Activated CD4-positive, alpha-beta T cell treated with anti-CD3 and anti-CD28 coated beads, Interleukin-2, amount 10 ng/mL, durations not matched to agents 24 days and 14 days (primary cell): ENCODE measurements at regions not wholly inside any gene's neighbourhood (a gene's known extent, or its start where the extent isn't known, plus 50 kb on each side); places are given as distances from the start of the nearest gene placed in this dataset.

Experiments
- DNase-seq: peaks from one replicate; pipeline ENCODE4 v3.0.0; 2022
- H3K27ac Mint-ChIP-seq: one replicate; pipeline ENCODE4 v1.8.0; 2022; ENCODE audit warnings: mild to moderate bottlenecking, mixed read lengths
- H3K27me3 Mint-ChIP-seq: one replicate; pipeline ENCODE4 v1.8.0; 2022; ENCODE audit warnings: mixed read lengths
- H3K36me3 Mint-ChIP-seq: one replicate; pipeline ENCODE4 v1.8.0; 2022; ENCODE audit warnings: low read depth, mild to moderate bottlenecking, mixed read lengths
- H3K4me1 Mint-ChIP-seq: one replicate; pipeline ENCODE4 v1.8.0; 2021; ENCODE audit warnings: mixed read lengths
- H3K4me3 Mint-ChIP-seq: one replicate; pipeline ENCODE4 v1.8.0; 2022; ENCODE audit warnings: mild to moderate bottlenecking, moderate library complexity, mixed read lengths
- H3K9me3 Mint-ChIP-seq: one replicate; pipeline ENCODE4 v1.8.0; 2021; ENCODE audit warnings: mixed read lengths
- intact Hi-C: fragments of 100-400 bp; cut with micrococcal nuclease; formaldehyde crosslinking; loops from one replicate; pipeline ENCODE4 v1.15.1; 2023

DNA sequence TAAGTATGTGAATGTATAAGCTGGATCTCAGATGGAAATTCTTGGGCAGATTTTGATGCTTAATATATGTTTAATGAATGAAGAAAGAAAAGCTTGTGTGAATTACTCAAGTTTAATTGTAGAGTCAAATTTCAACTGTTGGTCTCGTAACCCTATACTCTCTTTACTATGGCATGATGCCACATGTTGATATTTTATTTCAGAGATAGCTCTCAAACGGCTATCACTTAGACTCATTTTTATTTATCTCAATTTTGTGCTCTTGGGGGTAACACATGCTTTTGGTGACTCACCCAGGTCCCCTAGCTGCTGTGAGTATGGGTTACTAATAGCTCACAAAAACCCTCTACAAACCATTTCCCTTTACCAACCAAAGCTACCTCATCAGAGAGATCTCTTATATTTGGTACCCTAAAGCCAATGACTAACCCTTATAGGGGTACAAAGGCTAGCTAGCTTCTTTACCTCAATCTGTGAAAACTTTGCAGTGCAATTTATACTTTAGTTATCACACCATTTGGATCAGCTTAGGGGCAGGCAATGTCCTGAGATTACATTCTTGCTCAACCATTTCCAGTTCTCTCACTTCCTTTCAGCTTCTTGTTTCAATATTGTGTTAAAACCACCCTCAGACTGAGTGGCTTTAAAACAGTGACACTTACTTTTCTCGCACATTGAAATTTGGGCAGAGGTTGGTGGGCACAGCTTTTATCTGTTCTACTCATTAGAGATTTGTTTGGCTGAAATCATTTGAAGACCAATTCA, 240.3 kb downstream of the CDH7 start:
- DNase-seq = no peak
- H3K4me1 Mint-ChIP-seq = no peaks in the 10 kb centered on the region
- H3K4me3 Mint-ChIP-seq = no peak overlapping the region
- no peaks in the 10 kb centered on the region for H3K36me3 Mint-ChIP-seq
- H3K27ac Mint-ChIP-seq = no peak overlapping the region
- peaks cover 3% of the 10 kb centered on the region for H3K9me3 Mint-ChIP-seq
- intact Hi-C loops = no loop called here
- H3K27me3 Mint-ChIP-seq = no peaks in the 10 kb centered on the region

DNA sequence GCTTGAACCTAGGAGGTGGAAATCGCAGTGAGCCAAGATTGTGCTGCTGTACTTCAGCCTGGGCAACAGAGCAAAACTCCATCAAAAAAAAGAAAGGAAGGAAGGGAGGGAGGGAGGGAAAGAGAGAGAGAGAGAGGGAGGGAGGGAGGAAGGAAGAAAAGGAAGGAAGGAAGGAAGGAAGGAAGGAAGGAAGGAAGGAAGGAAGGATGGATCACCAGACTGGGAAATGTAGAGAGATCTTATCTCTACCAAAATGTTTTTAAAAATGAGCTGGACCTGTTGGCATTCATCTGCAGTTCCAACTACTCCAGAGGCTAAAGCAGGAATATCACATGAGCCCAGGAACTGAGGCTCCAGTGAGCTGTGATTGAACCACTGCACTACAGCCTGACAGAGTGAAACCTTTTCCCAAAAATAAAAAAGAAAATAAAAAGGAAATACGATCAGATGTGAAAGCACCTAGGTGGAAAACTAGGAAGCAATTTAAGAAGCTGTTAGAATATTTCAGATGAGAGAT, 239.4 kb downstream of the CDH7 start:
- Mint-ChIP-seq H3K27me3 (no peaks in the 10 kb centered on the region), H3K27ac (no peak overlapping the region), H3K36me3 (no peaks in the 10 kb centered on the region), H3K4me1 (no peaks in the 10 kb centered on the region), H3K4me3 (no peak overlapping the region), H3K9me3 (peaks cover 3% of the 10 kb centered on the region)
- intact Hi-C loops = no loop called here
- no peak for DNase-seq

DNA sequence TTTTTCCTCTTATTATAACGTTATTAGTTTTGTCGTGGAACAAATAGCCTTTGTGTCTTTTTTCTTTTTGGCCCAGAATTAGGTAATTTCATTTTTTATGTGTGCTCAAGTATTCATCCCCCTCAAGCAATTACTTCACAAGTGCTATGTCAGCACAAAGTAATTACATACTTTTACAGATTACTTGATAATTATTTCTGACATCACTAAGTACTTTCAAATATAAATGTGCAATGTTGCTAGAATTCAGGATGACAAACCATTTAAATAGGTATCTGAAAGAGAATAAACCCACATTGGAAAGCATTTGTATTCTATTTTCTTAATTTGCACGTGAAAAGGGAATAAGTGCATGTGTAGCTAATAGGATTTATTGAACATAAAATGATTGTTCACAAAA, 238.2 kb downstream of the CDH7 start:
- no peak for DNase-seq
- intact Hi-C loops = no loop called here
- Mint-ChIP-seq H3K27ac (no peak overlapping the region), H3K27me3 (no peaks in the 10 kb centered on the region), H3K4me3 (no peak overlapping the region), H3K36me3 (no peaks in the 10 kb centered on the region), H3K9me3 (peaks cover 1% of the 10 kb centered on the region), H3K4me1 (no peaks in the 10 kb centered on the region)

DNA sequence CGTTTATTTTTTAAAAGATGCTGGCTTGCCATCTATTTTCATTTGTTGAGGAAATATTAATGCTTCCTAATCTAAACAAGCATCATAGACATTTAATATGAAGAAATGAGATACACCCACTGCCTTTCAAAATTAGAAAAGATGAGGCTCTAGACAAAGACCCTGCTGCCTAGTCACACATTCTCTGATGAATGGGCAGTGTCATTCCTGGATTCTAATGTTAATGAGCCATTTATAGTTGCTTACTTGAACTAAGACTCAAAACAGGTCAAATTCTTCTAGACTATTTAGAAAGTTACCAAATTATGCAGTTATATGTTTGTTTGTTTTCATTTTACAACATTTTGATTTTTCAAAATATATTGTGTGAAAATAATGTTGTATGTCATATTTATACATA, 237.6 kb downstream of the CDH7 start:
- Mint-ChIP-seq H3K27ac (no peak overlapping the region), H3K36me3 (no peaks in the 10 kb centered on the region), H3K4me3 (no peak overlapping the region), H3K27me3 (no peaks in the 10 kb centered on the region), H3K4me1 (no peaks in the 10 kb centered on the region), H3K9me3 (no peaks in the 10 kb centered on the region)
- no peak for DNase-seq
- intact Hi-C loops = no loop called here

DNA sequence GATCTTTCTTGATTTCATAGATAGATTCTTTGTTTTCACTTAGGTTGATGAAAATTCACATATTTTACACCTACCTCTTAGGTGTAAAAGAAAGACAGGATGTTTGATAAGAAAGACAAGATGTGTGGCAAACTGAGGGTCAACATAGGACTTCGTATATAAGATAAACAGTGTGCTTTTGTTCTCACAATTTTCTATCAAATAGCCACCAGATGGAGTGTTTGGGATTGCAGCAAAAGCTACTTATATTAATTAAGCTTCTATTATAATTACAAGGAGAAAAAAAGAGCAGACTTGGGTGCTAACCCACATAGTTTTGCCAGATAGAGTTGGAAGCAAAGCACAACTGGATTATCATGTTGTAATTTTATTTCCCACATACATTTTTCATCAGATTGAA, 232.9 kb downstream of the CDH7 start:
- H3K27ac Mint-ChIP-seq = no peak overlapping the region
- H3K4me3 Mint-ChIP-seq = no peak overlapping the region
- no peaks in the 10 kb centered on the region for H3K4me1 Mint-ChIP-seq
- H3K36me3 Mint-ChIP-seq = no peaks in the 10 kb centered on the region
- H3K27me3 Mint-ChIP-seq = no peaks in the 10 kb centered on the region
- no peaks in the 10 kb centered on the region for H3K9me3 Mint-ChIP-seq
- intact Hi-C loops = no loop called here
- DNase-seq = no peak

DNA sequence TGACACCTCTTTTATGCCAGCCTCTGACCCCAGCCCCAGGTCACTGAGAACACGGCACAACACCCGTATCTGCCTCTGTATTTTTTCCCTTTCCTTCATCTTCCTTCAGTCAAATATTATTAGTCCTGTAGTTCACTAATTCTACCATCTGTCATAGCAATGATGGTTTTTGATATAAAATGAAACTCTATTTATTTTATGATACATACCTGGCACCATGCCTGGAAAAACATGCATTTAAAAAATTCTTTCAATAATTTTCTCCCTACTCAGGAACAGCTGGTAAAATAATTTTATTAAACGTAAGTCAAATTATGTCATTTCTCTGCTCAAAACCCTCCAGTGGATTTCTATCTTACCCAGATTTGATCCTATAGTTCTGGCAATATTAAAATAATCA, 224.7 kb downstream of the CDH7 start:
- no peak overlapping the region for H3K27ac Mint-ChIP-seq
- H3K4me1 Mint-ChIP-seq = no peaks in the 10 kb centered on the region
- no peaks in the 10 kb centered on the region for H3K27me3 Mint-ChIP-seq
- intact Hi-C loops = no loop called here
- H3K9me3 Mint-ChIP-seq = no peaks in the 10 kb centered on the region
- no peak for DNase-seq
- H3K36me3 Mint-ChIP-seq = no peaks in the 10 kb centered on the region
- no peak overlapping the region for H3K4me3 Mint-ChIP-seq

DNA sequence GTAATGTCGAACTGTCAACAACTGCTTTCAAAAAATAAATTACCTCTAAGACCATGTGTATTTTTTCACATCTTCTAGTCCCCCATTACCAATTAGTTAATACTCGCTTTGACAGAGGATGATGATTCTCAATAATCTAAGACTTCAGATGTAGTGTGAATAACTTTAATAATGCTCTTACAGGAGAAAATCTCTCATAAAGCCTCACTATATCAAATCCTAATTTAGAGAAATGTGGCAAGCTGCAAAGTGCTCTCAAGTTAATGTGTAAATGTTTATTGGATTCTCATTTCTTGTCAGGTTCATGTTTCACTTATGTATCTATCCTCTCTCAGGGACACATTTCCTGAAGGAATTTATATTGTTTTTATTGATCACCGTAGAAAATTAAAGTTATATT, 223.9 kb downstream of the CDH7 start:
- Mint-ChIP-seq H3K27me3 (no peaks in the 10 kb centered on the region), H3K36me3 (no peaks in the 10 kb centered on the region), H3K4me1 (no peaks in the 10 kb centered on the region), H3K27ac (no peak overlapping the region), H3K4me3 (no peak overlapping the region), H3K9me3 (no peaks in the 10 kb centered on the region)
- intact Hi-C loops = no loop called here
- DNase-seq = no peak

DNA sequence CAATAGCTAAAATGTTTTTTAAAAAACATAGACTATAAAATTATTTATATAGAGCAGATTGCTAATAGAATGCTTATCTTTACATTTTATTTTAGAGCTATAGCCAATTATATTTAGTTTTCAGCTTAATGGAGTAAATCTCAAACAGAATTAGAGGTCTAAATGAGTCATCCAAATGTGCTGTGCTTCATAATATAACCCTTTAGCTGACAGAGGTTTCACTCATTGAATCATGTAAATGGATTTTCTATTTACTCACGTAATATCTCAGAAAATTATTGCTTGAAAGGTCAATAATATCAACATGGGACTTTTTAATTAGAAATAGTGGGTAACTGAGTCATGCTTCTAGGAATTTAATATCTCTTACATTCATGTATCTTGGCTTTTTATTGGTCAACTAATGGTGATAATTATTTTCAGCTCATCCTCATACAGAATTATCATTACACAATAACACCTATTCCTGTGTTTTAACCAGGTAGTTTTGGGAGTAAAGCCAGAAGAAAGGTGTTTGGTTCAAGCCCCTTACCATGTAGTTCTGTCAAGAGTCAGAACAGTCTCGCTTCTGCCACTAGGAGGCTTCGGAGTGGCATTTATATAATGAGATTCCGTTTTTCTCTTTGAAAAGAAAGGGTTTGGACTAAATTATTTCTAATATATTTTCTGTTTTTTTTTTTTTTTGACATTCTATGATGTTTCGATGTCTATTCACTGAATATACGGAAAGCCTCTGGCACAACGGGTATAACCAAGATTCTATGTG, 217.6 kb downstream of the CDH7 start:
- H3K4me3 Mint-ChIP-seq = no peak overlapping the region
- no peaks in the 10 kb centered on the region for H3K9me3 Mint-ChIP-seq
- no peaks in the 10 kb centered on the region for H3K4me1 Mint-ChIP-seq
- H3K27me3 Mint-ChIP-seq = no peaks in the 10 kb centered on the region
- no peaks in the 10 kb centered on the region for H3K36me3 Mint-ChIP-seq
- no peak overlapping the region for H3K27ac Mint-ChIP-seq
- no peak for DNase-seq
- intact Hi-C loops = no loop called here

DNA sequence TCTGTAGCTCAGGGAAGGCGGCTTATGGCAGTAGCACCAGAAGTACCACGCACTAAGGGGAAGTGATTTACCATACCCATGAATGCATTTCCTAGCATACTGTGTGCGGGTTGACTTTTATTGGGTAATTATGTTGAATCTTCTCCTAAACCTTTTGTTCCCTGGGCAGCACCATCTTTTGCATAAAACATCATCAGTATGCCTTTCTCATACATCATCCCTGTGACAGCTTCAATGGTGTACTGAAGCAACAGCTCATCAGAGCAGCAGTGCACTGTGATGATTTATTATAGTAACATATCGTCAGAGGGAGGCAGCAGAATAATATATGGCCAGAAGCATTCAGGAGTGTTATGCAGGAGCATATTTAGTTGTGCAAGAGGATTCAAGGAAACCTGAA, 204.9 kb downstream of the CDH7 start:
- no peak for DNase-seq
- intact Hi-C loops = no loop called here
- no peaks in the 10 kb centered on the region for H3K36me3 Mint-ChIP-seq
- no peaks in the 10 kb centered on the region for H3K27me3 Mint-ChIP-seq
- H3K4me1 Mint-ChIP-seq = no peaks in the 10 kb centered on the region
- no peak overlapping the region for H3K27ac Mint-ChIP-seq
- no peak overlapping the region for H3K4me3 Mint-ChIP-seq
- peaks cover 5% of the 10 kb centered on the region for H3K9me3 Mint-ChIP-seq

DNA sequence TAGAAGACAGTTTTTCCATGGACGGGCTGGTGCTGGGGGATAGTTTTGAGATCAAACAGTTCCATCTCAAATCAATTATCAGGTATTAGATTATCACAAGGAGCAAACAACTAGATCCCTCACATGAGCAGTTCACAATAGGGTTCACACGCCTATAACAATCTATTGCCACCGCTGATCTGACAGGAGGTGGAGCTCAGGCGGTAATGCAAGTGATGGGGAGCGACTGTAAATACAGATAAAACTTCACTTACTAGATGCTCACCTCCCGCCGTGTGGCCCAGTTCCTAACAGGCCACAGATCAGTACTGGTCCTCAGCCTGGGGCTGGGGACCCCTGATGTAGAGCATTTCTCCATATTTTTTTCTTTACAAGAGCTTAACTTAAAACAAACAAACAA, 203.6 kb downstream of the CDH7 start:
- DNase-seq = no peak
- H3K27me3 Mint-ChIP-seq = no peaks in the 10 kb centered on the region
- intact Hi-C loops = no loop called here
- H3K9me3 Mint-ChIP-seq = peaks cover 5% of the 10 kb centered on the region
- H3K4me1 Mint-ChIP-seq = no peaks in the 10 kb centered on the region
- H3K4me3 Mint-ChIP-seq = no peak overlapping the region
- H3K27ac Mint-ChIP-seq = no peak overlapping the region
- no peaks in the 10 kb centered on the region for H3K36me3 Mint-ChIP-seq

DNA sequence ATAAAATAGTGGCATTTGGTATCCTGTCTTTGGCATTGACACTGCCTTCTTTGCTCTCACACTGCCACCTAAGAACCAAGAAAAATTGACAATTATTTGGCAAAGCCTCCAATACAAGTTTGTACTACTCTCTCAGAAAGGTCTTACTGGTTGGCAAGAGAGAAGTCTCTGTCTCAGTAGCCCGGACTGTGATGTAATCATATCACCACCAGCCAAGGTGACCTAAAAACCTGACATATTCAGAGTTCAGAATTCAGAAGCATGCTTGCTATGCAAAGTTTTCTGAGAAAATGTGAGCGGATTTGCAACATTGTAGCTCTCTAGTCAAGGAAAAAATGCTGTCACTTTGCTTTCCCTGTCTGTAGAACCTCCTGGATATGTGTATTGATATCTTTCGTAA, 196.0 kb downstream of the CDH7 start:
- intact Hi-C loops = no loop called here
- Mint-ChIP-seq H3K4me1 (no peaks in the 10 kb centered on the region), H3K27me3 (no peaks in the 10 kb centered on the region), H3K4me3 (no peak overlapping the region), H3K27ac (no peak overlapping the region), H3K36me3 (no peaks in the 10 kb centered on the region), H3K9me3 (no peaks in the 10 kb centered on the region)
- DNase-seq = no peak

DNA sequence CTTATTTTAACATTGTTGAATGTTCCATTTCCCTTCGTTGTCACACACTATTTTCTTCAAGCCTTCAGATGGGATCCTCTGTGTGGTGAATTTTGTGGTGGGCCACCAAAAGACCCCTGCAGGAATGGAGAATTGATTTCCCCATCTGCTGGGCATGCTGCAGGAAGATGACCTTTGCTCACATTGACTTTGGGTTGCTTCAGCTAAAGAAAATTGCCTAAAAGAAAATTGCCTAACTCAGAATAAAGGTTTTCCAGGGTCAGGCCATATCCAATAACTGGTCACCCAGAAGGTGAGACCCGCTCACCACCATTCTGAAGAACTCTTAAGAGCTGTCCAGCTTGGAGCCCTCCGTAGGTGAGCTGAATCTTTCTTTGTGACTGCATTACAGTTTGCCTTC, 192.5 kb downstream of the CDH7 start:
- Mint-ChIP-seq H3K4me1 (no peaks in the 10 kb centered on the region), H3K36me3 (no peaks in the 10 kb centered on the region)
- intact Hi-C loops = no loop called here

DNA sequence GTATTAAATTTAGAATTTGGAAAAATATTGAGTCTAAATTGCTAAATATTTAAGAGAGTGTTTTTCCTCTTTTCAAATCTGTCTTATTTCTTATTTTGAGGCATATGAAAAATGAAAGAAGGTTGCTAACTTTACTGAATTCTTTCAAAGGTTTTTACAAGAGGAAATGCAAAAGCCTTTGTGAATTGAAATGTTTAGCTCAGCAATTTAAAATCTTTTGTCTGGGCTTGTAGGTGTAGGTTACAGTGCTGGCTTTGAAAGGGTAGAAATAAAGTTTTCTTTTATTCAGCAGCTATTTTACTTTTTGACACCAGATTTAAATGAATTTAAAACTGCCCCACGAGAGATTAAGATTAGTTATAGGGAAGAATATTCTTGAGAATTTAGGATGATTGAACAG, 192.0 kb downstream of the CDH7 start:
- no peaks in the 10 kb centered on the region for H3K9me3 Mint-ChIP-seq
- no peak overlapping the region for H3K4me3 Mint-ChIP-seq

More for the DNA sequence above, 192.5 kb downstream of the CDH7 start:
- Mint-ChIP-seq H3K9me3 (no peaks in the 10 kb centered on the region), H3K27me3 (no peaks in the 10 kb centered on the region), H3K27ac (no peak overlapping the region), H3K4me3 (no peak overlapping the region)
- DNase-seq = no peak

DNA sequence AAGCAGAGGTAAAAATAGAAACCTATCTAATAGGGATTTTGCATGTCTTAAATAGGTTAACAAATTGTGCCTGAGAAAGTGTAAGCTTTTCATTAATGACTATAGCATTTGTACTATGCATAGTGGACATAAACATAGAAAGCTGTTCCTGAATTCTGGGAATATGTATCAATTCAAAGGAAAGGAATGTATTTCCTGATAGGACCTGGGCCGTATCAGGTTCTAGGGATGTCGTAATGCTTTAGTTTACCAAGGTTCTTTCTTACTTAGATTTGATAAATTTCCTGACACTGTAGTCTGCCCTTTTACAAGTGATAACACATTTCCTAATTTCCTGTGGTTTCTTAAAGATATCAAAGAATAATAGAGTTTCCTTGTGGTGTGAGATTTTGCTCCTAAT, 191.3 kb downstream of the CDH7 start:
- H3K9me3 Mint-ChIP-seq = no peaks in the 10 kb centered on the region
- no peak for DNase-seq
- intact Hi-C loops = no loop called here
- H3K27ac Mint-ChIP-seq = no peak overlapping the region
- H3K4me3 Mint-ChIP-seq = no peak overlapping the region
- no peaks in the 10 kb centered on the region for H3K36me3 Mint-ChIP-seq
- H3K4me1 Mint-ChIP-seq = no peaks in the 10 kb centered on the region
- no peaks in the 10 kb centered on the region for H3K27me3 Mint-ChIP-seq

More for the DNA sequence above, 192.0 kb downstream of the CDH7 start:
- no peaks in the 10 kb centered on the region for H3K36me3 Mint-ChIP-seq
- intact Hi-C loops = no loop called here
- DNase-seq = no peak
- no peak overlapping the region for H3K27ac Mint-ChIP-seq
- no peaks in the 10 kb centered on the region for H3K4me1 Mint-ChIP-seq
- H3K27me3 Mint-ChIP-seq = no peaks in the 10 kb centered on the region
